Mucosa of rectum (tissue), 2 donors: ENCODE measurements at regions not wholly inside any gene's neighbourhood (a gene's known extent, or its start where the extent isn't known, plus 50 kb on each side); places are given as distances from the start of the nearest gene placed in this dataset.

Experiments
- H3K27ac ChIP-seq, 2 donors: one replicate each; pipeline ENCODE4 v1.7.0; 2013; ENCODE audit warnings: inconsistent platforms in 2 of 2, low read depth in 2 of 2, low read length in 2 of 2
- H3K27me3 ChIP-seq, 2 donors: one replicate each; pipeline ENCODE4 v1.7.0; 2013; ENCODE audit warnings: low read length in 2 of 2; ENCODE audit not compliant: control insufficient read depth in 2 of 2, insufficient read depth in 2 of 2
- H3K36me3 ChIP-seq, 2 donors: one replicate each; pipeline ENCODE4 v1.7.0; 2013; ENCODE audit warnings: low read length in 2 of 2; ENCODE audit not compliant: control insufficient read depth in 2 of 2, insufficient read depth in 2 of 2
- H3K4me1 ChIP-seq, 2 donors: one replicate each; pipeline ENCODE4 v1.7.0; 2013; ENCODE audit warnings: low read length in 2 of 2, mild to moderate bottlenecking in 1 of 2; ENCODE audit not compliant: control insufficient read depth in 2 of 2, insufficient read depth in 2 of 2
- H3K4me3 ChIP-seq, 2 donors: one replicate each; pipeline ENCODE4 v1.7.0; 2013; ENCODE audit warnings: low read length in 2 of 2
- H3K9ac ChIP-seq, 2 donors: one replicate each; pipeline ENCODE4 v1.7.0; 2013; ENCODE audit warnings: low read length in 2 of 2, low read depth in 1 of 2, mild to moderate bottlenecking in 1 of 2
- H3K9me3 ChIP-seq, 2 donors: one replicate each; pipeline ENCODE4 v1.7.0; 2013; ENCODE audit warnings: low read length in 2 of 2; ENCODE audit not compliant: control insufficient read depth in 2 of 2
- donor health status: healthy.
- donor health status: Normal muscosa, but diverticular disease.

DNA sequence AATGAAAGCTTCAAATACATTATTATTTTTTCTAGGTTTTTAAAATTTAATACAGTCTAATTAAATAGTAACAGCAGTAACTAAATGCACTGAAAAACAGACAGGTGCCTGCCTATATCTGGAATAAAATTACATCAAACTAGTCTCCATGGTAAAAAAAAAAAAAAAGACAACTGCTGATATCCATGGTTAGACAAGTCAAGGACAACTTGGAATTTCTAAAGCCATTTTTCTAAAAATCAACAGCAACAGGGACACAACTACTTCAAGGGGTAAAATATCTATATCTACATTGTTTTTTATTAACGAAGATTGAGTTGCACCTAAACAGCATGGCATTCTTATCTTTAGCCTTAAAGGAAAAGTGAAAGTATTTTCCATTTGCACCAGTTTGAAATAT lies 74.7 kb upstream of the VPREB1 start:
- Histone ChIP-seq H3K9ac (no peak overlapping the region), H3K9me3 (no peaks in the 10 kb centered on the region), H3K36me3 (no peaks in the 10 kb centered on the region), H3K27ac (no peak overlapping the region), H3K4me3 (no peak overlapping the region), H3K4me1 (peaks cover 0 to 2% of the 10 kb centered on the region in 2 donors), H3K27me3 (no peaks in the 10 kb centered on the region)

DNA sequence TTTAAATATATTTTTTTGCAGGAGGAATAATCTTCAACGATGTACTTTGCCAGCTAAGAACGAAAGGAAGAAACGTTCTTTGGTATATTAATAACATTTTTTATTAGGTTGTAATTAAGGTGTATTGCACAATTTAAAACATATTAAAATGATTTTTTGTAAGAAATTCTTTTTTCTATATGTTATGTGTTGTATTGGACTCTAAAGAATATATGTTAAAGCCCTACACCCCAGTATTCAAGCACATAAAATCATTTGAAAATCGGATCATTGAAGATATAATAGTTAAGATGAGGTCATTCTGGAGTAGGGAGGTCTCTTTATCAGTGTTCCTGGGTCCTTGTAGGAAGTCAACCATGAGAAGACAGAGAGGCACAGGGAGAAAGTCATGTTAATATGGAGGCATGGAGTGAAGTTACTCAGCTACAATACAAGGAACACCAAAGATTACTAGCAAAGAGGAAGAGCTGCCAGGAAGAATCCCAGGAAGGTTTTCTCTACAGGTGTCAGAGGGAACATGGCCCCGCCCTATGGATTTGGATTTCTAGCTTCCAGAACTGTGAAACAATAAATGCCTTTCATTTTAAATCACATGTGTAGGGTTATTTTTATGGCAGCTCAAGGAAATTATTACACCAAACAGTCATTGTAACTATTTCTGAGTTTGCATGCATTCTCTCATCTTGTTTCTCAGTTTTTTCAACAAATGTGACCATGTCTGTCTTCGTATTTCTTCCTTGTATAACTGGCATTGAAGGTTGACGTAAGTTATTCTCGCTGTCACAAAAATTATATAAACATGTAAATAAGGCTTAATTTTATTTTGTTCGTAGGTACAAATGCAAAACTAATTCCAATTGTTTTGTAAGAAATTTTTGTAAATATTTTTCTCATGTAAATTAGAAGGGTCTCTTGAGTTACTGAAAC lies 75.4 kb upstream of the VPREB1 start:
- H3K4me3 ChIP-seq: no peak overlapping the region
- no peak overlapping the region for H3K27ac ChIP-seq
- no peaks in the 10 kb centered on the region for H3K9me3 ChIP-seq

DNA sequence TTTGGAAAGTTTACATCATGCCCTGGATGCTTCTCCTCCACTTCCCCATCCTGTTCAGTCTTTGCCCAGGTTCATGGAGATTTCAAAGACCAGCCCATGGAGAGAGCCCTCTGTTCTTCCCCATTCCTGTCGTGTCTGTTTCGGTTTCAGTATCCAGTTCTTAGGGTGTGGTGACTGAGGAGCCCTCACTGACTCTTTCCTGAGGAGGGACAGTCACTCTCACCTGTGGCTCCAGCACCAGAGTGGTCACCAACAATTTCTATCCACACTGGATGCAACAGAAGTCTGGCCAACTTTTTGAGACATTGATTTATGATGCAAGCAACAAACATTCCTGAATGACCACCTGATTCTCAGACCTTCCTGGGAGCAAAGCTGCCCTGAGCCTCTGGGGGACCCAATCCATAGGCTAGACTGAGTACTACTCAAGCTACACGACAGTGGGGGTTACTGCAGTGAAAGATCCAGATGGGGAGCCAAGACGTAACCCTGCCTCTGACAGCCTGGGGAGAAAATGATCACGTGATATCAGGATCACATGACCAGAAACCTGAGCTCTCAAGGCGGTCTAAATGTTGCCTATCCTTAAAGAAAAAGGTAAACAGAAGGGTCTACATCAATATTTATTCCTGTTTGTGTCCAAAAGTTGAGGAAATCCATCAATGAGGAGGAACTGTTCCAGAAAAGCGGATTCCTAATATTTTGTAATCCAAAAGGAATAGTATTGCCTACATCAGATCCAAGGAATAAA lies 76.2 kb upstream of the VPREB1 start:
- peak overlapping the region in 1 of 2 donors; percentile 48 for H3K4me3 ChIP-seq
- no peaks in the 10 kb centered on the region for H3K36me3 ChIP-seq
- H3K27ac ChIP-seq: peak overlapping the region; percentile 22 to 61
- H3K27me3 ChIP-seq: no peaks in the 10 kb centered on the region
- peaks cover 0 to 2% of the 10 kb centered on the region in 2 donors for H3K4me1 ChIP-seq
- H3K9ac ChIP-seq: no peak overlapping the region
- H3K9me3 ChIP-seq: no peaks in the 10 kb centered on the region

More for the DNA sequence above, 75.4 kb upstream of the VPREB1 start:
- Histone ChIP-seq H3K36me3 (no peaks in the 10 kb centered on the region), H3K9ac (no peak overlapping the region), H3K4me1 (peaks cover 0 to 2% of the 10 kb centered on the region in 2 donors), H3K27me3 (no peaks in the 10 kb centered on the region)

DNA sequence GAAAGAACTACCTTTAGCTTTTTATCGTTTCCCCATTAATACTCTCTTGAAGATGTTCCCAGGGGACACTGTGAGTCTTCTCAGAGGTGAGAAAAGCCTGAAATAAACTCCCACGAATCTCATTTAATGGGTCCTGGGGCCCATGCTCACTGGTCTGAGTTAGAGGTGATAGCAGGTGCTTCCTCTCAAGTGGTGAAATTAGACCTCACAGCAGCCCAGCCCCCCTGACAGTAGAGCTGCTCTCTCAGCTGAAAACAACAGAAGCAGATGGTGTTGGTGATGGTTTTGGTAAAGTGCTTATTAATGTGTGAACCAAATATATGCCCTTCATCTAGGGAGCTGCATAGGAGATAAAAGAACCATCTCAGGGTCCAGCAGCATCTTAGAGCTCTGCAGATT lies 76.8 kb upstream of the VPREB1 start:
- Histone ChIP-seq H3K27me3 (no peaks in the 10 kb centered on the region), H3K36me3 (no peaks in the 10 kb centered on the region), H3K9me3 (no peaks in the 10 kb centered on the region), H3K27ac (peak overlapping the region; percentile 22 to 61), H3K4me1 (peaks cover 0 to 2% of the 10 kb centered on the region in 2 donors), H3K9ac (no peak overlapping the region), H3K4me3 (peak overlapping the region in 1 of 2 donors; percentile 48)

DNA sequence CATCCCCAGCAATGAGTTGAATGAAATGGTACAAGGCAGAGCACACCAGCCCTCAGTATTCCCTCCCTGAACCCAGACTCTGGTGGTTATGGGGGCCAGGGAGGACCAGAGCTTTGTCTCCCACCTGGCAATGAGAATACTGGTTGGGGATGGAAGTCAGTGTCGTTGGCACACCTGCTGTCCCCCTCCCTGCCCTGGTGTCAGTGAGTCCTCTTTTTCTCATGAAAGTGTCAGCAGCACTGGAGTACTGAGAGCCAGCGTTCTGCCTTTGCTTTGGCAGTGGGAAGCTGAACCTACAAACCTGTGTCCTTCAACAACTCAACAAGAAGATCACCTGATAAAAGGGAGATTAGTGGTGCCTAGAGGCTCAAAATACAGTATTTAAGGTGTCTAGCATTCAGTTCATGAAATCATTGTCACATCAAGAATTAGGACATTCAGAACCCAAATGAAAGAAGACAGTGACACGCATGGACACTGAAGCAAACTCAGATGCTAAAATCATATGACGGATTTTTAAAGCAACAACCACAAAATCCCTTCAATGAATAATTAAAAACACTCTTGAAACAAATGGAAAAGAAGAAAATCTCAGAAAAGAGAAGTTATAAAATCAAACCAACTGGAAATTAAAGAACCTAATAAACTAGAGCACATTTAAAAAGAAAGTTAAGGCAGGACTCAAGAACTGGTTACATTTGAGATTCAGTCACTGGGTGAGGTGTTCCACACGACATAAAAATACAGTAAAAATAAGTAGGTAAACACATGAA lies 77.5 kb upstream of the VPREB1 start:
- H3K27ac ChIP-seq: peak overlapping the region in 1 of 2 donors; percentile 1
- no peak overlapping the region for H3K4me3 ChIP-seq
- H3K9ac ChIP-seq: no peak overlapping the region
- no peaks in the 10 kb centered on the region for H3K36me3 ChIP-seq
- no peaks in the 10 kb centered on the region for H3K27me3 ChIP-seq
- peaks cover 0 to 2% of the 10 kb centered on the region in 2 donors for H3K4me1 ChIP-seq
- no peaks in the 10 kb centered on the region for H3K9me3 ChIP-seq

DNA sequence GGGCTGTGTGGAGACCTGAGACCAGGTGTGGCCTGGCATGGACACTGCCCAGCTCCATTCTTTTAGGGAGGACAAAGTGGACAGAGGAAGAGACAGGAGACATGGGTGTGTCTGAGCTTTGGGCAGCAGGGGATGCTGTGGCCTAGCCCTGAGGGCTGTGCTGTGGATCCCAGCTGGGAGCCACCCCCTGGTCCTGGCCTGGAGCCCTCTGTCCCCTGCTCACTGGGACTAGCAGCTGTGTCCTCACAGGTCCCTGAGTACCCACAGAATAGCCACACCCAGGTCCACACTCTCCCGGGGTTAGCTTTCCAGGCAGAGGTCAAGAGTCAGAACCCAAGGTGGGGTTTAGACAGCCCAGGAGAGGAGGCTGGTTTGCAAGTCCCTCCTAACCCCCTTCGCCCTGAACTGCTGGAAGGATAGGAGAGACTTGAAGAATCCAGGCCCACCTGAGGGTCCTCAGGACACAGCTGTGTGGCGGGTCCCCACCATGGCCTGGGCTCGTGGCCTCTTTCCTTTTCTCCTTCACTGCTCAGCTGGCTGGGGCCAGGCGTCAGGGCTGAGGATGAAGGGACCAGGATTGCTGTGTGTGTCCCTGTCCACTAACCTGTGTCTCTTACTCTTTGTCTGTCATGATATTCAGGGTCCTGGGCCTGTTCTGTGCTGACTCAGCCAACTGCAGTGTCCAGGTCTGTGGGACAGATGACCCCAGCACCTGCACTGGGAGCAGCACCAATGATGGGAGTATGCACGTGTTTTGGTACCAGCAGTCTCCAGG lies 78.5 kb upstream of the VPREB1 start:
- no peaks in the 10 kb centered on the region for H3K9me3 ChIP-seq

DNA sequence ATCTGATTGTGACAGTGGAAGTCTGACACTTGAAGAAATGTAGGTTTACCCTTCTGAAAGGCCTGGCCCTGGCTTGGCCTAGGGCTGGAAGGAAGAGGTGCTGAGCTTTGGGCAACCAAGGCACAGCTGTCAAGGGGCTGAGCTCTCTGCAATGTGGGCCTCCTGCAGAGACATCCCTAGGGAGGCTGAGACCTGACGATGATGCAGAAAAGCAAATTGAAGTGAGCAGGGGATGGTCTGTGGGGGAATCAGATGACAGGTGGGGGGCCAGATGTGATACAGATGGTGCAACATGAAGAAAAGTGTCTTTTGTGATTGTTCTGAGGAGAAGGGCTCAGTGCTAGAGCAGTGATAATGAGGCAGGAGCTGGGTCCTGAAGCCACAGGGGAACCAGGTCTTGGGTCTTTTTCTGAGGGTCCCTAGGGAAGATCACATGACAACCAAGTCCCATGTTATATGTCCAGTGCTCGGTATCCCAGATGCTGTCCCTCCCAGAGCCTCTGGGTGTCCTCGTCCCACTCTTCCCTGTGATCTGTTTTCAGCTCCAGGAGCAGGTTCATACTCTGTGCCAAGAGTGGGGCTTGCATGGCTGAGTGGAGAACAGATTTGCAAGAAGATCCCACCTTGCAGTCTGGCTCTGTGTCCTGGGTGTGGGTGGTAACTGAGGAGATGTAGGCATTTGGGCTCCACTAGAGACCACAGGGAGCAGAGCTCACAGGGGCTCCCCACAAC lies 79.9 kb upstream of the VPREB1 start:
- no peaks in the 10 kb centered on the region for H3K36me3 ChIP-seq
- peaks cover 0 to 2% of the 10 kb centered on the region in 2 donors for H3K4me1 ChIP-seq
- H3K9ac ChIP-seq: no peak overlapping the region
- no peak overlapping the region for H3K27ac ChIP-seq
- H3K27me3 ChIP-seq: no peaks in the 10 kb centered on the region
- H3K4me3 ChIP-seq: no peak overlapping the region
- H3K9me3 ChIP-seq: no peaks in the 10 kb centered on the region

More for the DNA sequence above, 78.5 kb upstream of the VPREB1 start:
- Histone ChIP-seq H3K36me3 (no peaks in the 10 kb centered on the region), H3K27me3 (no peaks in the 10 kb centered on the region), H3K9ac (no peak overlapping the region), H3K27ac (peak overlapping the region in 1 of 2 donors; percentile 1), H3K4me1 (peaks cover 0 to 2% of the 10 kb centered on the region in 2 donors), H3K4me3 (no peak overlapping the region)

DNA sequence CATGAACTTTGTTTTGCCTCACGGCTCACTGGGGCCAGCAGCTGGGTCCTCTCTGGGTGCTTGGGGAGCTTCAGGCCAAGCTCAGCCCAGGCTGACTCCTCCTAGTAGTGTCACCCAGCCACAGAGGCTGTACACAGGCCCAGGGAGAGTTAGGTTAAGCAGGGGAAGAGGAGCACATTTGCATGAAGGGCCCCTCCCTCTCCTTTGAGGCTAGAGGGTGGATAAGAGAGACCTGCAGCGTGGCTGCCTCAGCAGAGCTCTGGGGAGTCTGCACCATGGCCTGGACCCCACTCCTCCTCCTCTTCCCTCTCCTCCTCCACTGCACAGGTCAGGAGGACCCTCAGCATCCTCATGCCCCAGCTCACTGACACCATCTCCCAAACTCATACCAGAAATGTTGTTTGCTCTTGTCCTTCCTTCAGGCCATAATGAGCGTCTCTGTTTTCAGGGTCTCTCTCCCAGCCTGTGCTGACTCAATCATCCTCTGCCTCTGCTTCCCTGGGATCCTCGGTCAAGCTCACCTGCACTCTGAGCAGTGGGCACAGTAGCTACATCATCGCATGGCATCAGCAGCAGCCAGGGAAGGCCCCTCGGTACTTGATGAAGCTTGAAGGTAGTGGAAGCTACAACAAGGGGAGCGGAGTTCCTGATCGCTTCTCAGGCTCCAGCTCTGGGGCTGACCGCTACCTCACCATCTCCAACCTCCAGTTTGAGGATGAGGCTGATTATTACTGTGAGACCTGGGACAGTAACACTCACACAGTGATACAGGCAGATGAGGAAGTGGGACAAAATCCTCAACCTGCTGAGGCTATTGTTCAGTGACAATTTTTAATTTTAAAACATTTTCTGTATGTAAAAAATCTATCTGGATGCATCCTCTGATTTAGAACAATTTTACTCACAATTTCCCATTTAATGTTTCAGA lies 82.4 kb upstream of the VPREB1 start:
- Histone ChIP-seq H3K9me3 (no peaks in the 10 kb centered on the region), H3K27me3 (no peaks in the 10 kb centered on the region), H3K4me3 (no peak overlapping the region), H3K4me1 (no peaks in the 10 kb centered on the region), H3K27ac (peak overlapping the region in 1 of 2 donors; percentile 16), H3K9ac (no peak overlapping the region), H3K36me3 (no peaks in the 10 kb centered on the region)
